ENCODE measurements at regions not wholly inside any gene's neighbourhood (a gene's known extent, or its start where the extent isn't known, plus 50 kb on each side); places are given as distances from the start of the nearest gene placed in this dataset.

DNA sequence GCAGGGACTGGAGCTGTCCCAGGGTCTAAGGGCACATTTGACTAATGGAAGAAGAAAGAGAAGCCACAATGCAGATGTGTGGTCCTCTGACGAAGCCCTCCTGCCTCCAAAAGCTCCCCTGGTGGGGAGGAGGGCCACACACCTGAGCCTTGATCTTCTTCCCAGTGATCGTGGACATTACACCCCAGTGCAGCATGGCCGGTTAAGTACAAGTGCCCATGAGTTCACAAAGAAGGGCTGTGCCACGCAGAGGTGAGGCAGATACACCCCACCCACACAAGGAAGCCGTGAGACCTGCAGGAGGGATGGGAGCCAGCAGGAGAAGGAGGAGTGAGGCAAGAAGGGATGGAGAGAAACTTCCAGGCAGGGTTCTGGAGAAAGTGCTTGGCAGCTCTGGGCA is 199.0 kb upstream of the MVB12B start:
- no peaks in the 10 kb centered on the region for H3K9me3 ChIP-seq (ENCODE audit: severe bottlenecking)
- no peaks in the 10 kb centered on the region for H3K4me1 ChIP-seq (ENCODE audit: insufficient read depth, poor library complexity, severe bottlenecking)
- H3K27me3 ChIP-seq (ENCODE audit: insufficient read depth, poor library complexity, severe bottlenecking), result peaks cover 11% of the 10 kb centered on the region
- H3K4me3 ChIP-seq (ENCODE audit: severe bottlenecking), result no peak overlapping the region
- ATAC-seq (ENCODE audit: low read depth) (no peak), DNase-seq (ENCODE audit: low spot score) (no peak)
- H3K36me3 ChIP-seq (ENCODE audit: low read depth), result no peaks in the 10 kb centered on the region
- H3K27ac ChIP-seq (ENCODE audit: poor library complexity, severe bottlenecking), result no peak overlapping the region
- TF ChIP-seq, protein P1, sequence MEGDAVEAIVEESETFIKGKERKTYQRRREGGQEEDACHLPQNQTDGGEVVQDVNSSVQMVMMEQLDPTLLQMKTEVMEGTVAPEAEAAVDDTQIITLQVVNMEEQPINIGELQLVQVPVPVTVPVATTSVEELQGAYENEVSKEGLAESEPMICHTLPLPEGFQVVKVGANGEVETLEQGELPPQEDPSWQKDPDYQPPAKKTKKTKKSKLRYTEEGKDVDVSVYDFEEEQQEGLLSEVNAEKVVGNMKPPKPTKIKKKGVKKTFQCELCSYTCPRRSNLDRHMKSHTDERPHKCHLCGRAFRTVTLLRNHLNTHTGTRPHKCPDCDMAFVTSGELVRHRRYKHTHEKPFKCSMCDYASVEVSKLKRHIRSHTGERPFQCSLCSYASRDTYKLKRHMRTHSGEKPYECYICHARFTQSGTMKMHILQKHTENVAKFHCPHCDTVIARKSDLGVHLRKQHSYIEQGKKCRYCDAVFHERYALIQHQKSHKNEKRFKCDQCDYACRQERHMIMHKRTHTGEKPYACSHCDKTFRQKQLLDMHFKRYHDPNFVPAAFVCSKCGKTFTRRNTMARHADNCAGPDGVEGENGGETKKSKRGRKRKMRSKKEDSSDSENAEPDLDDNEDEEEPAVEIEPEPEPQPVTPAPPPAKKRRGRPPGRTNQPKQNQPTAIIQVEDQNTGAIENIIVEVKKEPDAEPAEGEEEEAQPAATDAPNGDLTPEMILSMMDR (IDR thresholded peaks at IDR 0.05; ENCODE audit: poor library complexity, severe bottlenecking), result no peak

- Histone ChIP-seq H3K4me1 (ENCODE audit: insufficient read depth, poor library complexity, severe bottlenecking) (no peaks in the 10 kb centered on the region), H3K36me3 (ENCODE audit: low read depth) (no peaks in the 10 kb centered on the region), H3K27me3 (ENCODE audit: insufficient read depth, poor library complexity, severe bottlenecking) (peaks cover 3% of the 10 kb centered on the region), H3K4me3 (ENCODE audit: severe bottlenecking) (no peak overlapping the region), H3K9me3 (ENCODE audit: severe bottlenecking) (no peaks in the 10 kb centered on the region), H3K27ac (ENCODE audit: poor library complexity, severe bottlenecking) (no peak overlapping the region)
- TF ChIP-seq, protein P1 (IDR thresholded peaks at IDR 0.05; ENCODE audit: poor library complexity, severe bottlenecking), result no peak
- DNase-seq (ENCODE audit: low spot score) (no peak), ATAC-seq (ENCODE audit: low read depth) (no peak)
Measured at GRCh38 chr9:126128494-126129142, 198.0 kb upstream of the MVB12B start.

DNA sequence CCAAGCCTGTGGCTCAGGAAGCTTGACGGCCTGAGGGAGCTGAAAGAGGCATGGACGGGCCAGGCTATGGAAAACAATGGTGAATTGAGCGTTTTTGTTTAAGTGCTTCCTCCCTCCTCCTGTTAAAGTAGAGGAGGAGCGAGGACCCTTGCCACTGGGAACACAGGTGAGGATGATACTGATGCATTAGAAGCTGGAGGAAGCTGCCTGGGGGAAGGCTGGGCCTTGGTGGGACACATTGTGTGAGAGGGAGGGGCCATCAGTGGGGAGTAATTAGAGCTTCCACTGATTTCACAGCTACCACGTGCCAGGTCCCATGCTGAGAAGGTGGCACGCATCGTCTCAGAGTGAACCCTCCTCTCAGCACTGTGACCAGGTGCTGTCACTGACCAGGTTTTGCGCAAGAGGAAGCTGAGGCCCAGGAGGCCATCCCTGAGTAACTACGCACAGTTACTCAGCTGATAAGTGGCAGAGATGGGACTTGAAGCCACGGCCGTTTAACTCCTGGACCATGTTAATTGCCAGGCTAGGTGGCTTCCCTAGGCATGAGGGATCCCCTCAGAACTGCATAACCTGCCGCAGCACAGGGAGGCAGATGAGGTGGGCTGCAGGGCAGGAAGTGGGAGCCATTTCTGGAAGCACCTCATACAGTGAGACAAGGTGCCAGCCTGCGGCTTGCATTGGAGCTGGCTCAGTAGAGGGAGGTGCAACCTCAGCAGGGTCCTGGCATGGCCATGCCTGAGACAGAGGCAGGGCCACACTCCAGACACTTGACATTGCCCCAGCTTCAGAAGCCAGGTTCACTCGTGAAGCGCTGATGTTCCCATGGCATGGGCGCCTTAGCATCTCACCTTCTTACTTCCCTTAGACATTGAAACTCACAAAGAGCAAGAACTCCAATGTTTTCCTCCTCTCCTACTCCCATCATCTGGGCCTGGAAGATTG is 195.3 kb upstream of the MVB12B start:
- H3K27ac ChIP-seq (ENCODE audit: poor library complexity, severe bottlenecking), result no peak overlapping the region
- H3K4me3 ChIP-seq (ENCODE audit: severe bottlenecking), result no peak overlapping the region
- no peaks in the 10 kb centered on the region for H3K4me1 ChIP-seq (ENCODE audit: insufficient read depth, poor library complexity, severe bottlenecking)
- DNase-seq (ENCODE audit: low spot score) (no peak), ATAC-seq (ENCODE audit: low read depth) (no peak)
- H3K9me3 ChIP-seq (ENCODE audit: severe bottlenecking), result no peaks in the 10 kb centered on the region
- no peaks in the 10 kb centered on the region for H3K36me3 ChIP-seq (ENCODE audit: low read depth)
- peaks cover 14% of the 10 kb centered on the region for H3K27me3 ChIP-seq (ENCODE audit: insufficient read depth, poor library complexity, severe bottlenecking)
- TF ChIP-seq, protein P1 (IDR thresholded peaks at IDR 0.05; ENCODE audit: poor library complexity, severe bottlenecking), result no peak

- Histone ChIP-seq H3K4me1 (ENCODE audit: insufficient read depth, poor library complexity, severe bottlenecking) (no peaks in the 10 kb centered on the region), H3K9me3 (ENCODE audit: severe bottlenecking) (no peaks in the 10 kb centered on the region), H3K27ac (ENCODE audit: poor library complexity, severe bottlenecking) (no peak overlapping the region), H3K36me3 (ENCODE audit: low read depth) (no peaks in the 10 kb centered on the region), H3K27me3 (ENCODE audit: insufficient read depth, poor library complexity, severe bottlenecking) (peaks cover 14% of the 10 kb centered on the region), H3K4me3 (ENCODE audit: severe bottlenecking) (no peak overlapping the region)
- DNase-seq (ENCODE audit: low spot score) (no peak), ATAC-seq (ENCODE audit: low read depth) (no peak)
- TF ChIP-seq, protein P1 (IDR thresholded peaks at IDR 0.05; ENCODE audit: poor library complexity, severe bottlenecking), result no peak
Measured at GRCh38 chr9:126132746-126133145, 193.9 kb upstream of the MVB12B start.
